Right lobe of liver (tissue), 6 donors: ENCODE measurements at regions not wholly inside any gene's neighbourhood (a gene's known extent, or its start where the extent isn't known, plus 50 kb on each side); places are given as distances from the start of the nearest gene placed in this dataset.

Experiments
- ATAC-seq, 4 donors: fragments of 200-7000 bp; cut with Tn5 transposase; one replicate each; pipeline ENCODE4 v1.9.1; 2020; ENCODE audit warnings: mild to moderate bottlenecking in 4 of 4, moderate library complexity in 4 of 4
- DNase-seq, 3 donors: peaks; one replicate each; pipeline ENCODE4 v3.0.0-alpha.2; 2020
- H3K27ac ChIP-seq, 3 donors: fragments of 200-600 bp; one replicate each; pipeline ENCODE4 v1.8.0; 2022
- H3K27me3 ChIP-seq, 2 donors: fragments of 200-600 bp; one replicate each; pipeline ENCODE4 v1.8.0; 2022
- H3K36me3 ChIP-seq, 4 donors: fragments of 200-600 bp; sonication (generic) in 1 of 4; one replicate each; pipeline versions ENCODE4 v1.5.1 to v1.8.0; 2017 to 2022; ENCODE audit warnings: control low read depth in 1 of 4
- H3K4me1 ChIP-seq, 4 donors: fragments of 200-600 bp; sonication (generic) in 1 of 4; one replicate each; pipeline versions ENCODE4 v1.5.1 to v1.8.0; 2017 to 2022; ENCODE audit warnings: control low read depth in 1 of 4
- H3K4me3 ChIP-seq, 3 donors: fragments of 200-600 bp; one replicate each; pipeline ENCODE4 v1.8.0; 2022
- H3K9me3 ChIP-seq, 4 donors: fragments of 200-600 bp; sonication (generic) in 1 of 4; one replicate each; pipeline versions ENCODE4 v1.5.1 to v1.8.0; 2017 to 2022; ENCODE audit warnings: control low read depth in 1 of 4
- POLR2A ChIP-seq: fragments of 450-650 bp; IDR thresholded peaks from one replicate; pipeline ENCODE4 v1.6.1; 2017; ENCODE audit warnings: antibody characterized with exemption, mild to moderate bottlenecking
- WGBS: methylation state at CpG from one replicate; pipeline ENCODE4 v1.1.6; 2018; ENCODE audit warnings: low coverage, low lambda C conversion rate; ENCODE audit not compliant: insufficient coverage; ENCODE audit errors: missing lambda C conversion rate; 5-methylcytosine and 5-hydroxymethylcytosine counted together
- intact Hi-C, 2 donors: fragments of 100-400 bp; cut with DNase I; formaldehyde crosslinking; loops; one replicate each; pipeline versions ENCODE4 v1.11.2 to v1.14.1; 2022
- TF ChIP-seq, protein P1 (sequence below), 4 donors: fragments of 200-600 bp in 3 of 4; fragments of 450-650 bp in 1 of 4; IDR thresholded peaks; one replicate each; pipeline versions ENCODE4 v1.5.1 to v1.8.0; 2016 to 2022; ENCODE audit warnings: antibody characterized with exemption in 4 of 4, mild to moderate bottlenecking in 2 of 4
- donor health status: DM: no; HTN: yes; CAD: no.
- donor health status: DM: no; HTN: no; CAD: no.
- donor health status: DM: no; HTN: no; CAD: no.
- donor health status: DM: no; HTN: yes; CAD: no.
- donor health status: DM: no; HTN: yes; CAD: no.

- no peaks in the 10 kb centered on the region for H3K27me3 ChIP-seq
- intact Hi-C loops: no loop called here
- H3K36me3 ChIP-seq: no peaks in the 10 kb centered on the region
- H3K4me1 ChIP-seq: no peaks in the 10 kb centered on the region
- TF ChIP-seq, protein P1, sequence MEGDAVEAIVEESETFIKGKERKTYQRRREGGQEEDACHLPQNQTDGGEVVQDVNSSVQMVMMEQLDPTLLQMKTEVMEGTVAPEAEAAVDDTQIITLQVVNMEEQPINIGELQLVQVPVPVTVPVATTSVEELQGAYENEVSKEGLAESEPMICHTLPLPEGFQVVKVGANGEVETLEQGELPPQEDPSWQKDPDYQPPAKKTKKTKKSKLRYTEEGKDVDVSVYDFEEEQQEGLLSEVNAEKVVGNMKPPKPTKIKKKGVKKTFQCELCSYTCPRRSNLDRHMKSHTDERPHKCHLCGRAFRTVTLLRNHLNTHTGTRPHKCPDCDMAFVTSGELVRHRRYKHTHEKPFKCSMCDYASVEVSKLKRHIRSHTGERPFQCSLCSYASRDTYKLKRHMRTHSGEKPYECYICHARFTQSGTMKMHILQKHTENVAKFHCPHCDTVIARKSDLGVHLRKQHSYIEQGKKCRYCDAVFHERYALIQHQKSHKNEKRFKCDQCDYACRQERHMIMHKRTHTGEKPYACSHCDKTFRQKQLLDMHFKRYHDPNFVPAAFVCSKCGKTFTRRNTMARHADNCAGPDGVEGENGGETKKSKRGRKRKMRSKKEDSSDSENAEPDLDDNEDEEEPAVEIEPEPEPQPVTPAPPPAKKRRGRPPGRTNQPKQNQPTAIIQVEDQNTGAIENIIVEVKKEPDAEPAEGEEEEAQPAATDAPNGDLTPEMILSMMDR (IDR thresholded peaks at IDR 0.05): no peak
- TF ChIP-seq POLR2A: no peak
- DNase-seq: no peak
- H3K27ac ChIP-seq: no peak overlapping the region
- H3K9me3 ChIP-seq: no peaks in the 10 kb centered on the region
- no peak for ATAC-seq
- no peak overlapping the region for H3K4me3 ChIP-seq
- WGBS: 60% methylated on average over 1 of the region's 2 CpGs
Measured at GRCh38 chr14:65997347-65997746, 488.8 kb upstream of the CCDC196 start.

GRCh38 chr14:65999865-66000264 is 486.3 kb upstream of the CCDC196 start:
- H3K4me1 ChIP-seq: no peaks in the 10 kb centered on the region
- TF ChIP-seq POLR2A: no peak
- TF ChIP-seq, protein P1 (IDR thresholded peaks at IDR 0.05): no peak
- 83% methylated on average over 1 of the region's 1 CpG for whole genome bisulfite sequencing

GRCh38 chr14:66000766-66001165 is 485.4 kb upstream of the CCDC196 start:
- ATAC-seq (no peak), DNase-seq (no peak)
- Histone ChIP-seq H3K9me3 (no peaks in the 10 kb centered on the region), H3K27ac (no peak overlapping the region), H3K4me3 (no peak overlapping the region), H3K4me1 (no peaks in the 10 kb centered on the region), H3K27me3 (no peaks in the 10 kb centered on the region), H3K36me3 (no peaks in the 10 kb centered on the region)
- 15% methylated on average over 1 of the region's 1 CpG for WGBS
- TF ChIP-seq POLR2A: no peak
- TF ChIP-seq, protein P1 (IDR thresholded peaks at IDR 0.05): no peak
- intact Hi-C loops: no loop called here

More at GRCh38 chr14:65999865-66000264, 486.3 kb upstream of the CCDC196 start:
- intact Hi-C loops: no loop called here
- H3K36me3 ChIP-seq: no peaks in the 10 kb centered on the region
- no peak overlapping the region for H3K4me3 ChIP-seq
- DNase-seq (no peak), ATAC-seq (no peak)
- H3K27me3 ChIP-seq: no peaks in the 10 kb centered on the region
- H3K9me3 ChIP-seq: no peaks in the 10 kb centered on the region
- H3K27ac ChIP-seq: no peak overlapping the region

- WGBS: 50% methylated on average over 2 of the region's 2 CpGs
- intact Hi-C loops: no loop called here
- no peaks in the 10 kb centered on the region for H3K36me3 ChIP-seq
- no peak for ATAC-seq
- H3K4me1 ChIP-seq: no peaks in the 10 kb centered on the region
- no peak overlapping the region for H3K27ac ChIP-seq
- H3K9me3 ChIP-seq: no peaks in the 10 kb centered on the region
- H3K4me3 ChIP-seq: no peak overlapping the region
- DNase-seq: no peak
- no peak for TF ChIP-seq POLR2A
- TF ChIP-seq, protein P1 (IDR thresholded peaks at IDR 0.05): no peak
- no peaks in the 10 kb centered on the region for H3K27me3 ChIP-seq
Measured at GRCh38 chr14:66001356-66001755, 484.8 kb upstream of the CCDC196 start.

DNA sequence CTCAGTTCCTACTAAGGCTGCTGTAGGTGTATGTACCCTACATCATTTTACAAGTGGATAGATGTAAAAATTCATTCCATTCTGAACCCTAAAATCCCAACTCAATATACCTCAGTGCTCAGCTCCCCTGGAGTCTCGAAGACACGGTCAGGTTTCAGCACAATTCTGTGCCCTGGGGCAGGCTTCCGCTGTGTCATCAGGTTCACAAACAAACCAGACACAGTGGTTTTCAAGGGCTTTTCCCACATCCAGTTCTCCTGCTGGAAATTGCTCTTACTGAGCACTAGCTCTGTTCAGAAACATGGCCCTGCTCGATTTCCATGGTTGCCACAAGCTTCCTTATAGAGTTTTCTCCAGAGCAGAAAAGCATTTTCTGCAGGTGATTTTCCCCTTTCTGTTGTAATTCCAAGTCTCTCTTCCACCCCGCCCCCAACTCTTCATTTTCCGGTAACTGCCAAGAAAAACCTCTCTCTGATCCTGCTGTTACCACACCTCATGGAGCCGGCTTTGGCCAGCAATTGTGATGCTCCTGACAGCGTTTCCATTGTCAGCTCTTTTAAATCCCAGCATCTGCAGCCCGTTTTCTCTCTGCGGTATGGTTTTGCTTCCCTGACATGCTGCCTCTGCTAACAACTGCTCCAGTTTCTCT is 483.0 kb upstream of the CCDC196 start:
- no peaks in the 10 kb centered on the region for H3K4me1 ChIP-seq
- no peak overlapping the region for H3K27ac ChIP-seq
- H3K9me3 ChIP-seq: no peaks in the 10 kb centered on the region
- no peak overlapping the region for H3K4me3 ChIP-seq
- no peaks in the 10 kb centered on the region for H3K36me3 ChIP-seq
- DNase-seq: no peak
- ATAC-seq: no peak
- intact Hi-C loops: no loop called here
- TF ChIP-seq, protein P1 (IDR thresholded peaks at IDR 0.05): no peak
- TF ChIP-seq POLR2A: no peak
- WGBS: 40% methylated on average over 6 of the region's 10 CpGs
- no peaks in the 10 kb centered on the region for H3K27me3 ChIP-seq
